HepG2 (cell line): ENCODE measurements at regions not wholly inside any gene's neighbourhood (a gene's known extent, or its start where the extent isn't known, plus 50 kb on each side); places are given as distances from the start of the nearest gene placed in this dataset.

Experiments
- EP300 ChIP-seq, 3 experiments: sonication (generic) in 1 of 3; formaldehyde crosslinking in 1 of 3; IDR thresholded peaks; 2 replicates each; pipeline versions ENCODE4 v1.5.1 to v1.6.1; 2011 to 2020; ENCODE audit warnings: low read depth in 2 of 3, low read length in 2 of 3, borderline replicate concordance in 1 of 3, improper control_type of control experiment in 1 of 3, mild to moderate bottlenecking in 1 of 3, missing genetic modification reagents in 1 of 3, moderate library complexity in 1 of 3
- MBNL3 ChIP-seq: fragments of 250-450 bp; sonication (Bioruptor Pico); conservative IDR thresholded peaks from 2 replicates; pipeline ENCODE4 v1.8.0; 2022; ENCODE audit warnings: mild to moderate bottlenecking, inconsistent platforms
- MYNN ChIP-seq: sonication (generic); formaldehyde crosslinking; IDR thresholded peaks from 2 replicates; pipeline ENCODE4 v1.4.0; 2020; ENCODE audit warnings: mild to moderate bottlenecking, low read depth, missing genetic modification reagents

- TF ChIP-seq EP300 (IDR thresholded peaks at IDR 0.05; ENCODE audit: low read depth in 2 of 2, low read length in 2 of 2) (no peak), EP300 (CRISPR knock-in tag; IDR thresholded peaks at IDR 0.05; ENCODE audit: borderline replicate concordance) (no peak), MYNN (no peak), MBNL3 (CRISPR knock-in tag) (no peak)
Measured at GRCh38 chr7:22942191-22942590, 71.7 kb downstream of the HYCC1 start.
